NB4 (cell line): ENCODE measurements at regions not wholly inside any gene's neighbourhood (a gene's known extent, or its start where the extent isn't known, plus 50 kb on each side); places are given as distances from the start of the nearest gene placed in this dataset.

Source experiments
- DNase-seq: peaks from one replicate; pipeline ENCODE4 v3.0.0; 2010; ENCODE audit warnings: low read depth
- H3K4me3 ChIP-seq: one replicate; pipeline ENCODE4 v1.5.1; 2011; ENCODE audit warnings: mild to moderate bottlenecking, low read depth, low read length, moderate library complexity
- MYC ChIP-seq: IDR thresholded peaks from 2 replicates; pipeline ENCODE4 v1.6.1; 2011; ENCODE audit warnings: low read depth, low read length
- POLR2A ChIP-seq: IDR thresholded peaks from 2 replicates; pipeline ENCODE4 v1.6.1; 2011; ENCODE audit warnings: mild to moderate bottlenecking; ENCODE audit not compliant: insufficient read length; ENCODE audit errors: extremely low read depth
- TF ChIP-seq, protein P1 (sequence below): IDR thresholded peaks from 2 replicates; pipeline ENCODE4 v1.6.1; 2011; ENCODE audit warnings: low read depth, low read length
- TF ChIP-seq, protein P2 (sequence below): IDR thresholded peaks from one replicate; pipeline ENCODE4 v1.5.1; 2012; ENCODE audit warnings: low read depth, low read length

DNA sequence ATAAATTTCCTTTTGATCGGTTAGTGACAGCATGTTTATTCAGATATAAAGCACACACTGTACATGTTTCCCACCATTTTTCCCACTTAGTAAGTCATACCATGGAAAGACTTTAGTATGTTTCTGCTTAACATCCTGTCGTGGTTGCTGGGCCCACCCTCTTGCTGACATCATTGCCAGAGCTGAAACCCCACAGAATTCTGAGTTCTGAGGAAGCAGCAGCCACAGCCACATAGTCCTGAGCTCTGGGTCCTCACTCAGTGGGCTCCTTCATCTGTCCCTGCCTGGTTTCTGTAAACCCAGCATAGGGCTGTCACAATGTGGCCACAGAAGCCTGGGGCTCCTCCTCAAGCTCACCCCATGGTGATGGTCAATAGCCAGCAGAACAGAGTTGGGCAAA lies 441.5 kb downstream of the ENC1 start:
- no peak overlapping the region for H3K4me3 ChIP-seq
- TF ChIP-seq, protein P1, sequence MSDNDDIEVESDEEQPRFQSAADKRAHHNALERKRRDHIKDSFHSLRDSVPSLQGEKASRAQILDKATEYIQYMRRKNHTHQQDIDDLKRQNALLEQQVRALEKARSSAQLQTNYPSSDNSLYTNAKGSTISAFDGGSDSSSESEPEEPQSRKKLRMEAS, result no peak
- TF ChIP-seq, protein P2, sequence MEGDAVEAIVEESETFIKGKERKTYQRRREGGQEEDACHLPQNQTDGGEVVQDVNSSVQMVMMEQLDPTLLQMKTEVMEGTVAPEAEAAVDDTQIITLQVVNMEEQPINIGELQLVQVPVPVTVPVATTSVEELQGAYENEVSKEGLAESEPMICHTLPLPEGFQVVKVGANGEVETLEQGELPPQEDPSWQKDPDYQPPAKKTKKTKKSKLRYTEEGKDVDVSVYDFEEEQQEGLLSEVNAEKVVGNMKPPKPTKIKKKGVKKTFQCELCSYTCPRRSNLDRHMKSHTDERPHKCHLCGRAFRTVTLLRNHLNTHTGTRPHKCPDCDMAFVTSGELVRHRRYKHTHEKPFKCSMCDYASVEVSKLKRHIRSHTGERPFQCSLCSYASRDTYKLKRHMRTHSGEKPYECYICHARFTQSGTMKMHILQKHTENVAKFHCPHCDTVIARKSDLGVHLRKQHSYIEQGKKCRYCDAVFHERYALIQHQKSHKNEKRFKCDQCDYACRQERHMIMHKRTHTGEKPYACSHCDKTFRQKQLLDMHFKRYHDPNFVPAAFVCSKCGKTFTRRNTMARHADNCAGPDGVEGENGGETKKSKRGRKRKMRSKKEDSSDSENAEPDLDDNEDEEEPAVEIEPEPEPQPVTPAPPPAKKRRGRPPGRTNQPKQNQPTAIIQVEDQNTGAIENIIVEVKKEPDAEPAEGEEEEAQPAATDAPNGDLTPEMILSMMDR, result no peak
- TF ChIP-seq POLR2A, result no peak
- TF ChIP-seq MYC, result no peak
- DNase-seq, result no peak

DNA sequence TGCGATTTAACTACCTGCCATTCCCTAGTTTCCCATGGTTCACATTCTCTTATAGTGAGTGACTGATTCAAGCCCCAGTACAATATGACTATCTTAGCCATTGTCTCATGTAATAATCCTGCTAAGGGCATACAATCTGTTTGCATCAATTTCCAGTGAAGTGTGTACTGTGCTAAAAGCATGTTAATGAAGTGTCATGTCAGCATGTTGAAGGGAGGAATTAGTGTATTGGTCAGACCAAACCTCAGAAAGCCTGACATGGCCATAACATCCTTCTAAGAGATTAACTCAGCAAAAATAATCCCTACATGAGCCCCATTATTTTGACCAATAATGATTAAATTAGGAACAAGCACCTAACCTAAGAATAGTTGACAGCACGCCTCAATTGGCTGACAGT lies 442.4 kb downstream of the ENC1 start:
- DNase-seq, result no peak
- H3K4me3 ChIP-seq, result no peak overlapping the region
- TF ChIP-seq, protein P2, result no peak
- TF ChIP-seq, protein P1, result no peak
- TF ChIP-seq MYC (no peak), POLR2A (no peak)

DNA sequence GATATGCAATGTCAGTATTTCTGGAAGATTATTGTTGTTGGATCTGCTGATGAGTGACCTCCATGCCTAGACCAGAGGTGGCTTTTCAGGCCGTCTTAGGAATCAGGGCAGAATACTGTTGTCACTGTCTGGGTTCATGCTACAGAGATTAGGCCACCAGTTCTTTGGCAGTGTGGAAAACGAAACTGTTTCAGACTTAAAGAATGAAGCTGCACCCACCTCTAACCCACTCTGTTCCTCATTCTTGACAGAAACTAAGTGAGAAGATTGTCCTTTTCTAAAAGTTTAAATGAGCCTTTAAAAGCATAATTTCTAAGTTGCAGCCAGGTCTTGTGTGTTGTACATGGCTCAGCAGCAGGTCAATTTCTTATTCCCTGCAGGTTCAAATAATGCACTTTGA lies 444.3 kb downstream of the ENC1 start:
- TF ChIP-seq POLR2A (no peak), MYC (no peak)
- TF ChIP-seq, protein P2, result no peak
- TF ChIP-seq, protein P1, result no peak
- DNase-seq, result no peak
- H3K4me3 ChIP-seq, result no peak overlapping the region

DNA sequence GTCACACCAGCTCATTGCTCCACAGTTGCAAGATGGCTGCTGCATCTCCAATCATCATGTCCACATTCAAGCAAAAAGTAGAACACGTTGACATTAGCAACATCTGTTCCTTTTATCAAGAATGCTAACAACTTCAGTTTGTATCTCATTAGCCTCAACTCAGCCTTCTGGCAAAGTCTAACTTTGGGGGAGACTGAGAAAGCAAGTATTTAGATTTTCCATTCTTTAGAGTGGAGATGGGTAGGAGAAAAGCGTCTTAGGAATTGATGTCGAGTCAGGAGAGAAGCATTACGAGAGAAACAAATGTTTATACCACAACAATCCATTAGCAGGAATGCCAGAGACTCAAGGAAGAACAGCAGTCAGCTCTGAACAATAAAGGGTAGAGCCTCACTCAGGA lies 446.3 kb downstream of the ENC1 start:
- TF ChIP-seq POLR2A (no peak), MYC (no peak)
- TF ChIP-seq, protein P2, result no peak
- TF ChIP-seq, protein P1, result no peak
- H3K4me3 ChIP-seq, result no peak overlapping the region
- no peak for DNase-seq

DNA sequence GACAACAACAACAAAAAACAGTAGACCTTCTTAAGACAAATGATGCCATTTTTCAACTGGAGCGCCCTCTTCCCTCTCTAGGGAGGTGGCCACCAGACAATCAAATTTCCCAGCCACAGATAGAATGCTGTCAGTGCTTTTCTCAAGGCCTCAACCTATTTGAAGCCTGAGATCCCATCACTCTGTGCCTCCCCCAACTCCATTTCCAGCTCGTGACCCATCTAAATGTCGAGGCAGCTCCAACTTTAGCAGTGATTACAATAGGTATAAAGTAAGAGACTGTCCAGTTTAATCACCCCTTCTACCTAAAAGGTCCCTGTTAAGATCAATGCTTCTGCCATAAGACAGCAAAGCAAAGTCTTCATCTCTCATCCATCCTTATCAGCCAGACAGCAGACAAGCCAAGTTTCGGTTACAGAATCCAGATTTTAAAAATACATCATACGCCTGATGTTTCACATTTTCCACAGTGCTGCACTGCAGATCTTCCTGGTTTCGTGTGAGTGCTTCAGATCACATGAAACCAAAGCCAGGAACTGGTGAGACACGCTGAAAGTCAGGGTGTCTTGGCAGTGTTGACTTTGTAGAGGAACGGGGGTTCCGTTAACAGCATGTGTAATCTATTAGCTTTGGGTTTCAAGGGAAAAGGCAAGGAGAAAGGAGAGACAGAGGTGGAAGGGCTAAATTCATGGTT lies 447.8 kb downstream of the ENC1 start:
- TF ChIP-seq, protein P1, result no peak
- TF ChIP-seq MYC, result no peak
- TF ChIP-seq POLR2A, result no peak

DNA sequence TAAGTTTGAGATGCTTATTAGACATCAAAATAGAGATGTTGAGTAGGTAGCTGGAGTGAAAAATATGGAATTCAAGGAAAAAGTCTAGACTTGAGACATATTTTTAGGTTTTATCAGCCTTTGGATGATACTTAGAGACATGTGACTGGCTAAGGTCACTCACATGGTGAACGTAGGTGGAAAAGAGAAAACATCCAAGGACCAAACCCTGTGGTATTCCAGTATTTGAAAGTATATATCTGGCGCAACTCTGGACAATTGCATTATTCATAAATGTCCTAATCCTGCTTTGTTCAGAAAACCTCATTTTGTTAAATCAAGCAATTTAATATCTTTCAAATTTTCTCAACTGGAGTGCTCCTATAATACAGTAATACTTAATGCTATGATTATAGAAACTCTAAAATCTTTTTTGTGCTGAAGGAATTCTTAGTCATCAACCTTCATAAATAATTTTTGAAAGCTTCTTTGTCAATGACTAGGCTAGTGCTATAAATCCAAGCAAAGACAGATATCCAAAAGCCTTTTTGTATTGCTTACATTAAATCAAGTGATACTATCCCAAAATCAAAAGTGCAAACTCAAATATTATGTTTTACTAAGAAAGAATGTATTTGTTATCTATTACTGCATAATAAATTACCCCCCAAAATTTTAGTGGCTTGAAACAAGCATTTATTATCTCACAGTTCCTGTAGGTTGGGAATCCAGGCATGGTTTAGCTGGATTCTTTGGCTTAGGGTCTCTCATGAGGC lies 452.0 kb downstream of the ENC1 start:
- no peak for DNase-seq
- TF ChIP-seq, protein P2, result no peak
- TF ChIP-seq POLR2A (no peak), MYC (no peak)
- TF ChIP-seq, protein P1, result no peak
- H3K4me3 ChIP-seq, result no peak overlapping the region

More for the DNA sequence above, 447.8 kb downstream of the ENC1 start:
- no peak for DNase-seq
- no peak overlapping the region for H3K4me3 ChIP-seq
